ENCODE measurements at regions not wholly inside any gene's neighbourhood (a gene's known extent, or its start where the extent isn't known, plus 50 kb on each side); places are given as distances from the start of the nearest gene placed in this dataset.

DNA sequence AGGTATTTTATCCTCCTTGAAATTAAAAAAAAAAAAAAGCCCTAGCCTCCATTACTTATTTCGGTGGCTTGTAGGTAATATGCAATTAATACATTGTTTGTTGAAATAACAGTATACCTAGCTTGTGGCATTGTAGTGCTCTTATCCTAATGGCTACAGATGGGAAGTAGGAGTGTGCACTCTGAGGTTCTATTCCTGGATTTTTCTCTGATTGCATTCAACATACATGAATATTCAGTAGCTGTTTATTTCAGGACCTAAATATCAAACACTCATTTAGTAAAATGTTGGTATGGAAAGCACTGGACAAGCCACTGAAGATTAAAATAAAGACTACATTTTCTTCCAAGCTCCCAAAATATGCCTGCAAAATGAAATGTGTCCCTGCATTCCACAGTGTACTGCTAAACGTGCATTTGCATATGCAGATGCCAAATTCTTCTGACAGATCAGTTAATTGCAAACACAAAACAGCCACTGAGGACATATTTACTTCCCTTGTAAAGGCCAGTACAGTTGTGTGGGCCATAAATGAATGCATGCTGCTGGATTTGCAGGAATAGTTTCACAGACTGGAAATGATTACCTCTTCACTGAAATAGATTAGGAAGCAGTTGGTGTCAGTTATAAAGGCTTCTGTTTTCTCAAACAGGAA is 826.1 kb downstream of the PRELID2 start:
- Histone ChIP-seq H3K27ac (ENCODE audit: low read depth) (no peak overlapping the region), H3K4me2 (no peak overlapping the region), H3K9me2 (ENCODE audit: insufficient read depth) (0 out of 2 replicates have a peak, but pooled peaks cover 3% of the 10 kb centered on the region), H3K79me2 (replicated peaks; ENCODE audit: insufficient read depth) (no peaks in the 10 kb centered on the region), H3F3A (replicated peaks; ENCODE audit: low read depth) (no peaks in the 10 kb centered on the region), H3K27me3 (ENCODE audit: insufficient read depth) (no peaks in the 10 kb centered on the region), H4K20me1 (replicated peaks; ENCODE audit: insufficient read depth) (no peaks in the 10 kb centered on the region), H3K4me3 (no peak overlapping the region), H2AFZ (no peak overlapping the region), H3K36me3 (ENCODE audit: insufficient read depth) (no peaks in the 10 kb centered on the region), H3K4me1 (ENCODE audit: insufficient read depth) (no peaks in the 10 kb centered on the region)
- Mint-ChIP-seq H3K4me3 (no peak overlapping the region), H3K27ac (no peak overlapping the region), H3K9me3 (no peaks in the 10 kb centered on the region), H3K36me3 (ENCODE audit: low read depth) (no peaks in the 10 kb centered on the region), H3K27me3 (ENCODE audit: insufficient read depth, low read depth, poor library complexity) (no peaks in the 10 kb centered on the region), H3K4me1 (peaks cover 5% of the 10 kb centered on the region; the same call in 2 of the 3 replicates)
- peak; percentile 6 for DNase-seq (ENCODE audit: low spot score)
- no peak for ATAC-seq
- TF ChIP-seq EZH2phosphoT487 (IDR thresholded peaks at IDR 0.05; ENCODE audit: unreplicated experiment): no peak
- TF ChIP-seq, protein P1, sequence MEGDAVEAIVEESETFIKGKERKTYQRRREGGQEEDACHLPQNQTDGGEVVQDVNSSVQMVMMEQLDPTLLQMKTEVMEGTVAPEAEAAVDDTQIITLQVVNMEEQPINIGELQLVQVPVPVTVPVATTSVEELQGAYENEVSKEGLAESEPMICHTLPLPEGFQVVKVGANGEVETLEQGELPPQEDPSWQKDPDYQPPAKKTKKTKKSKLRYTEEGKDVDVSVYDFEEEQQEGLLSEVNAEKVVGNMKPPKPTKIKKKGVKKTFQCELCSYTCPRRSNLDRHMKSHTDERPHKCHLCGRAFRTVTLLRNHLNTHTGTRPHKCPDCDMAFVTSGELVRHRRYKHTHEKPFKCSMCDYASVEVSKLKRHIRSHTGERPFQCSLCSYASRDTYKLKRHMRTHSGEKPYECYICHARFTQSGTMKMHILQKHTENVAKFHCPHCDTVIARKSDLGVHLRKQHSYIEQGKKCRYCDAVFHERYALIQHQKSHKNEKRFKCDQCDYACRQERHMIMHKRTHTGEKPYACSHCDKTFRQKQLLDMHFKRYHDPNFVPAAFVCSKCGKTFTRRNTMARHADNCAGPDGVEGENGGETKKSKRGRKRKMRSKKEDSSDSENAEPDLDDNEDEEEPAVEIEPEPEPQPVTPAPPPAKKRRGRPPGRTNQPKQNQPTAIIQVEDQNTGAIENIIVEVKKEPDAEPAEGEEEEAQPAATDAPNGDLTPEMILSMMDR (conservative IDR thresholded peaks at IDR 0.05; ENCODE audit: low read depth in 2 of 2): no peak
- TF ChIP-seq, protein P2, sequence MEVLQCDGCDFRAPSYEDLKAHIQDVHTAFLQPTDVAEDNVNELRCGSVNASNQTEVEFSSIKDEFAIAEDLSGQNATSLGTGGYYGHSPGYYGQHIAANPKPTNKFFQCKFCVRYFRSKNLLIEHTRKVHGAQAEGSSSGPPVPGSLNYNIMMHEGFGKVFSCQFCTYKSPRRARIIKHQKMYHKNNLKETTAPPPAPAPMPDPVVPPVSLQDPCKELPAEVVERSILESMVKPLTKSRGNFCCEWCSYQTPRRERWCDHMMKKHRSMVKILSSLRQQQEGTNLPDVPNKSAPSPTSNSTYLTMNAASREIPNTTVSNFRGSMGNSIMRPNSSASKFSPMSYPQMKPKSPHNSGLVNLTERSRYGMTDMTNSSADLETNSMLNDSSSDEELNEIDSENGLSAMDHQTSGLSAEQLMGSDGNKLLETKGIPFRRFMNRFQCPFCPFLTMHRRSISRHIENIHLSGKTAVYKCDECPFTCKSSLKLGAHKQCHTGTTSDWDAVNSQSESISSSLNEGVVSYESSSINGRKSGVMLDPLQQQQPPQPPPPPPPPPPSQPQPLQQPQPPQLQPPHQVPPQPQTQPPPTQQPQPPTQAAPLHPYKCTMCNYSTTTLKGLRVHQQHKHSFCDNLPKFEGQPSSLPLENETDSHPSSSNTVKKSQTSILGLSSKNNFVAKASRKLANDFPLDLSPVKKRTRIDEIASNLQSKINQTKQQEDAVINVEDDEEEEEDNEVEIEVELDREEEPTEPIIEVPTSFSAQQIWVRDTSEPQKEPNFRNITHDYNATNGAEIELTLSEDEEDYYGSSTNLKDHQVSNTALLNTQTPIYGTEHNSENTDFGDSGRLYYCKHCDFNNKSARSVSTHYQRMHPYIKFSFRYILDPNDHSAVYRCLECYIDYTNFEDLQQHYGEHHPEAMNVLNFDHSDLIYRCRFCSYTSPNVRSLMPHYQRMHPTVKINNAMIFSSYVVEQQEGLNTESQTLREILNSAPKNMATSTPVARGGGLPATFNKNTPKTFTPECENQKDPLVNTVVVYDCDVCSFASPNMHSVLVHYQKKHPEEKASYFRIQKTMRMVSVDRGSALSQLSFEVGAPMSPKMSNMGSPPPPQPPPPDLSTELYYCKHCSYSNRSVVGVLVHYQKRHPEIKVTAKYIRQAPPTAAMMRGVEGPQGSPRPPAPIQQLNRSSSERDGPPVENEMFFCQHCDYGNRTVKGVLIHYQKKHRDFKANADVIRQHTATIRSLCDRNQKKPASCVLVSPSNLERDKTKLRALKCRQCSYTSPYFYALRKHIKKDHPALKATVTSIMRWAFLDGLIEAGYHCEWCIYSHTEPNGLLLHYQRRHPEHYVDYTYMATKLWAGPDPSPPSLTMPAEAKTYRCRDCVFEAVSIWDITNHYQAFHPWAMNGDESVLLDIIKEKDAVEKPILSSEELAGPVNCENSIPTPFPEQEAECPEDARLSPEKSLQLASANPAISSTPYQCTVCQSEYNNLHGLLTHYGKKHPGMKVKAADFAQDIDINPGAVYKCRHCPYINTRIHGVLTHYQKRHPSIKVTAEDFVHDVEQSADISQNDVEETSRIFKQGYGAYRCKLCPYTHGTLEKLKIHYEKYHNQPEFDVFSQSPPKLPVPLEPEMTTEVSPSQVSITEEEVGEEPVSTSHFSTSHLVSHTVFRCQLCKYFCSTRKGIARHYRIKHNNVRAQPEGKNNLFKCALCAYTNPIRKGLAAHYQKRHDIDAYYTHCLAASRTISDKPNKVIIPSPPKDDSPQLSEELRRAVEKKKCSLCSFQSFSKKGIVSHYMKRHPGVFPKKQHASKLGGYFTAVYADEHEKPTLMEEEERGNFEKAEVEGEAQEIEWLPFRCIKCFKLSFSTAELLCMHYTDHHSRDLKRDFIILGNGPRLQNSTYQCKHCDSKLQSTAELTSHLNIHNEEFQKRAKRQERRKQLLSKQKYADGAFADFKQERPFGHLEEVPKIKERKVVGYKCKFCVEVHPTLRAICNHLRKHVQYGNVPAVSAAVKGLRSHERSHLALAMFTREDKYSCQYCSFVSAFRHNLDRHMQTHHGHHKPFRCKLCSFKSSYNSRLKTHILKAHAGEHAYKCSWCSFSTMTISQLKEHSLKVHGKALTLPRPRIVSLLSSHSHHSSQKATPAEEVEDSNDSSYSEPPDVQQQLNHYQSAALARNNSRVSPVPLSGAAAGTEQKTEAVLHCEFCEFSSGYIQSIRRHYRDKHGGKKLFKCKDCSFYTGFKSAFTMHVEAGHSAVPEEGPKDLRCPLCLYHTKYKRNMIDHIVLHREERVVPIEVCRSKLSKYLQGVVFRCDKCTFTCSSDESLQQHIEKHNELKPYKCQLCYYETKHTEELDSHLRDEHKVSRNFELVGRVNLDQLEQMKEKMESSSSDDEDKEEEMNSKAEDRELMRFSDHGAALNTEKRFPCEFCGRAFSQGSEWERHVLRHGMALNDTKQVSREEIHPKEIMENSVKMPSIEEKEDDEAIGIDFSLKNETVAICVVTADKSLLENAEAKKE (CRISPR knock-in tag; IDR thresholded peaks at IDR 0.05): no peak
- no peak for TF ChIP-seq ZNF114 (CRISPR knock-in tag; IDR thresholded peaks at IDR 0.05)
- no peak for TF ChIP-seq JUNB (IDR thresholded peaks at IDR 0.05; ENCODE audit: unreplicated experiment)
- no peak for TF ChIP-seq POLR2AphosphoS5 (IDR thresholded peaks at IDR 0.05; ENCODE audit: low read depth)
- TF ChIP-seq CREB1 (CRISPR knock-in tag; IDR thresholded peaks at IDR 0.05; ENCODE audit: low read depth): no peak
- no peak for TF ChIP-seq STAT1 (IDR thresholded peaks at IDR 0.05; ENCODE audit: unreplicated experiment)
- no peak for TF ChIP-seq NANOG (IDR thresholded peaks at IDR 0.05; ENCODE audit: borderline replicate concordance)
- TF ChIP-seq ZNF331 (CRISPR knock-in tag; IDR thresholded peaks at IDR 0.05; ENCODE audit: low read depth): no peak
- TF ChIP-seq, protein P3, sequence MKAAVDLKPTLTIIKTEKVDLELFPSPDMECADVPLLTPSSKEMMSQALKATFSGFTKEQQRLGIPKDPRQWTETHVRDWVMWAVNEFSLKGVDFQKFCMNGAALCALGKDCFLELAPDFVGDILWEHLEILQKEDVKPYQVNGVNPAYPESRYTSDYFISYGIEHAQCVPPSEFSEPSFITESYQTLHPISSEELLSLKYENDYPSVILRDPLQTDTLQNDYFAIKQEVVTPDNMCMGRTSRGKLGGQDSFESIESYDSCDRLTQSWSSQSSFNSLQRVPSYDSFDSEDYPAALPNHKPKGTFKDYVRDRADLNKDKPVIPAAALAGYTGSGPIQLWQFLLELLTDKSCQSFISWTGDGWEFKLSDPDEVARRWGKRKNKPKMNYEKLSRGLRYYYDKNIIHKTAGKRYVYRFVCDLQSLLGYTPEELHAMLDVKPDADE (IDR thresholded peaks at IDR 0.05): no peak
- TF ChIP-seq EZH2 (IDR thresholded peaks at IDR 0.05; ENCODE audit: low read depth, unreplicated experiment): no peak
- TF ChIP-seq, protein P4, sequence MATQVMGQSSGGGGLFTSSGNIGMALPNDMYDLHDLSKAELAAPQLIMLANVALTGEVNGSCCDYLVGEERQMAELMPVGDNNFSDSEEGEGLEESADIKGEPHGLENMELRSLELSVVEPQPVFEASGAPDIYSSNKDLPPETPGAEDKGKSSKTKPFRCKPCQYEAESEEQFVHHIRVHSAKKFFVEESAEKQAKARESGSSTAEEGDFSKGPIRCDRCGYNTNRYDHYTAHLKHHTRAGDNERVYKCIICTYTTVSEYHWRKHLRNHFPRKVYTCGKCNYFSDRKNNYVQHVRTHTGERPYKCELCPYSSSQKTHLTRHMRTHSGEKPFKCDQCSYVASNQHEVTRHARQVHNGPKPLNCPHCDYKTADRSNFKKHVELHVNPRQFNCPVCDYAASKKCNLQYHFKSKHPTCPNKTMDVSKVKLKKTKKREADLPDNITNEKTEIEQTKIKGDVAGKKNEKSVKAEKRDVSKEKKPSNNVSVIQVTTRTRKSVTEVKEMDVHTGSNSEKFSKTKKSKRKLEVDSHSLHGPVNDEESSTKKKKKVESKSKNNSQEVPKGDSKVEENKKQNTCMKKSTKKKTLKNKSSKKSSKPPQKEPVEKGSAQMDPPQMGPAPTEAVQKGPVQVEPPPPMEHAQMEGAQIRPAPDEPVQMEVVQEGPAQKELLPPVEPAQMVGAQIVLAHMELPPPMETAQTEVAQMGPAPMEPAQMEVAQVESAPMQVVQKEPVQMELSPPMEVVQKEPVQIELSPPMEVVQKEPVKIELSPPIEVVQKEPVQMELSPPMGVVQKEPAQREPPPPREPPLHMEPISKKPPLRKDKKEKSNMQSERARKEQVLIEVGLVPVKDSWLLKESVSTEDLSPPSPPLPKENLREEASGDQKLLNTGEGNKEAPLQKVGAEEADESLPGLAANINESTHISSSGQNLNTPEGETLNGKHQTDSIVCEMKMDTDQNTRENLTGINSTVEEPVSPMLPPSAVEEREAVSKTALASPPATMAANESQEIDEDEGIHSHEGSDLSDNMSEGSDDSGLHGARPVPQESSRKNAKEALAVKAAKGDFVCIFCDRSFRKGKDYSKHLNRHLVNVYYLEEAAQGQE (IDR thresholded peaks at IDR 0.05; ENCODE audit: unreplicated experiment): no peak

Data from GM23338 (cell line).